GM12891 (cell line): ENCODE measurements at regions not wholly inside any gene's neighbourhood (a gene's known extent, or its start where the extent isn't known, plus 50 kb on each side); places are given as distances from the start of the nearest gene placed in this dataset.

Source experiments
- POLR2A ChIP-seq: IDR thresholded peaks from 2 replicates; pipeline ENCODE4 v1.6.1; 2011; ENCODE audit warnings: low read depth, low read length, control low read depth
- TAF1 ChIP-seq: IDR thresholded peaks from 2 replicates; pipeline ENCODE4 v1.6.1; 2011; ENCODE audit warnings: low read depth, low read length, control low read depth

DNA sequence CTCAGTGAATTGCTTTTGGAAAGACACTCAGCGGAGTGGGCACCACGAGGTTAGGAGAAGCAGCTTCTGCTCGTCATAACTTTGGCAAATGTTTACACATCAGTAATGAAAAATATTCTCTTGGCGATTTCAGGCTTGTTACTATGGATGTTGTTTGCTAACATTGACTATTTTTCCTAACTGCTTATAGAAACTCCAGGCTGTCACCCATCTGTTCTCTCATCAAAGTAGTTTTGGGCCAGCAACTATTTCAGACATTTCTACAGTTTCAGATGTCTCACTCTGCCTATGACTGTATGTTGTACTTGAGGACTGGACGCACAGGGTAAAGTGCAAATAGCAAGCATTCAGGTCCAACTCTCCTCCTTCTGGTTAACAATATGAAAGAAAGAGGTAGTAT lies 346.7 kb downstream of the TRIML1 start:
- TF ChIP-seq POLR2A = no peak
- no peak for TF ChIP-seq TAF1
